Endodermal cell (in vitro differentiated cells): ENCODE measurements at regions not wholly inside any gene's neighbourhood (a gene's known extent, or its start where the extent isn't known, plus 50 kb on each side); places are given as distances from the start of the nearest gene placed in this dataset.
A peak's percentile ranks its signal among the peaks of the same experiment; 100 is the strongest.

Experiments
- DNase-seq: peaks from one replicate; pipeline ENCODE4 v3.0.0-alpha.2; 2017
- H3K27ac ChIP-seq: 2 replicates; pipeline ENCODE4 v1.5.1; 2013; ENCODE audit warnings: mild to moderate bottlenecking, low read depth, low read length, moderate library complexity
- H3K27me3 ChIP-seq: 2 replicates; pipeline ENCODE4 v1.6.1; 2013; ENCODE audit warnings: mild to moderate bottlenecking, low read length, moderate library complexity; ENCODE audit not compliant: insufficient read depth, control insufficient read depth, poor library complexity, severe bottlenecking
- H3K36me3 ChIP-seq: 2 replicates; pipeline ENCODE4 v1.7.0; 2013; ENCODE audit warnings: mild to moderate bottlenecking, low read length, moderate library complexity; ENCODE audit not compliant: control insufficient read depth, insufficient read depth
- H3K4me1 ChIP-seq: one replicate; pipeline ENCODE4 v1.7.0; 2013; ENCODE audit warnings: low read length; ENCODE audit not compliant: control insufficient read depth, insufficient read depth
- H3K4me3 ChIP-seq: 2 replicates; pipeline ENCODE4 v1.5.1; 2013; ENCODE audit warnings: mild to moderate bottlenecking, low read length, moderate library complexity
- H3K9ac ChIP-seq: 2 replicates; pipeline ENCODE4 v1.6.1; 2013; ENCODE audit warnings: mild to moderate bottlenecking, low read length, moderate library complexity; ENCODE audit not compliant: poor library complexity, severe bottlenecking; ENCODE audit errors: extremely low read depth
- H3K9me3 ChIP-seq: 2 replicates; pipeline ENCODE4 v1.6.1; 2013; ENCODE audit warnings: mild to moderate bottlenecking, low read length, moderate library complexity; ENCODE audit not compliant: control insufficient read depth
- H3K27ac Mint-ChIP-seq: 2 replicates; pipeline ENCODE4 v1.8.0; 2020; ENCODE audit warnings: mixed read lengths
- H3K27me3 Mint-ChIP-seq: 2 replicates; pipeline ENCODE4 v1.8.0; 2021; ENCODE audit warnings: mild to moderate bottlenecking, mixed read lengths; ENCODE audit not compliant: insufficient read depth
- H3K36me3 Mint-ChIP-seq: 2 replicates; pipeline ENCODE4 v1.8.0; 2020; ENCODE audit warnings: low read depth, mixed read lengths
- H3K4me1 Mint-ChIP-seq: 2 replicates; pipeline ENCODE4 v1.8.0; 2020; ENCODE audit warnings: mixed read lengths
- H3K4me3 Mint-ChIP-seq: 2 replicates; pipeline ENCODE4 v1.8.0; 2020; ENCODE audit warnings: mild to moderate bottlenecking, moderate library complexity, mixed read lengths
- H3K9me3 Mint-ChIP-seq: 2 replicates; pipeline ENCODE4 v1.8.0; 2020; ENCODE audit warnings: mild to moderate bottlenecking, mixed read lengths
- CTCF ChIP-seq: fragments of 200-600 bp; sonication (generic); conservative IDR thresholded peaks from 2 replicates; pipeline ENCODE4 v1.5.0; 2021; ENCODE audit warnings: antibody characterized with exemption, mild to moderate bottlenecking
- WGBS, 2 experiments: methylation state at CpG; one replicate each; pipeline versions ENCODE4 v1.1.5 to v1.1.7; 2013; ENCODE audit warnings: missing lambda C conversion rate in 2 of 2, mixed read lengths in 1 of 2; ENCODE audit not compliant: insufficient coverage in 1 of 2, insufficient read length in 1 of 2; 5-methylcytosine and 5-hydroxymethylcytosine counted together

- WGBS, 2 experiments = 87 to 92% methylated on average over 5 to 8 of the region's 8 CpGs
- Mint-ChIP-seq H3K27ac (no peak overlapping the region), H3K9me3 (no peaks in the 10 kb centered on the region), H3K4me1 (no peaks in the 10 kb centered on the region), H3K36me3 (no peaks in the 10 kb centered on the region), H3K27me3 (no peaks in the 10 kb centered on the region), H3K4me3 (no peak overlapping the region)
- Histone ChIP-seq H3K36me3 (no peaks in the 10 kb centered on the region), H3K9ac (no peak overlapping the region), H3K27ac (no peak overlapping the region), H3K27me3 (no peaks in the 10 kb centered on the region), H3K4me3 (no peak overlapping the region), H3K9me3 (no peaks in the 10 kb centered on the region), H3K4me1 (no peaks in the 10 kb centered on the region)
- DNase-seq = peak; percentile 44
- no peak for TF ChIP-seq CTCF
These were observed 500.9 kb upstream of the DSEL start for GRCh38 chr18:68017385-68017784.

- DNase-seq = no peak
- 72 to 100% methylated on average over 3 to 4 of the region's 5 CpGs for WGBS, 2 experiments
- Mint-ChIP-seq H3K27ac (no peak overlapping the region), H3K36me3 (no peaks in the 10 kb centered on the region), H3K9me3 (no peaks in the 10 kb centered on the region), H3K27me3 (no peaks in the 10 kb centered on the region), H3K4me1 (no peaks in the 10 kb centered on the region), H3K4me3 (no peak overlapping the region)
- no peak for TF ChIP-seq CTCF
- Histone ChIP-seq H3K27ac (no peak overlapping the region), H3K4me3 (no peak overlapping the region), H3K27me3 (no peaks in the 10 kb centered on the region), H3K36me3 (no peaks in the 10 kb centered on the region), H3K9me3 (no peaks in the 10 kb centered on the region), H3K4me1 (no peaks in the 10 kb centered on the region), H3K9ac (no peak overlapping the region)
These were observed 481.0 kb upstream of the DSEL start for GRCh38 chr18:67997496-67997895.

GRCh38 chr18:67995769-67996168 lies 479.2 kb upstream of the DSEL start:
- no peak for DNase-seq
- H3K27ac ChIP-seq = no peak overlapping the region
- H3K4me1 Mint-ChIP-seq = no peaks in the 10 kb centered on the region
- WGBS, 2 experiments = 95 to 100% methylated on average over 1 to 2 of the region's 3 CpGs
- H3K27me3 ChIP-seq = no peaks in the 10 kb centered on the region
- no peak overlapping the region for H3K4me3 ChIP-seq
- H3K9me3 ChIP-seq = no peaks in the 10 kb centered on the region
- H3K36me3 Mint-ChIP-seq = no peaks in the 10 kb centered on the region
- H3K27ac Mint-ChIP-seq = no peak overlapping the region
- no peaks in the 10 kb centered on the region for H3K27me3 Mint-ChIP-seq
- no peaks in the 10 kb centered on the region for H3K4me1 ChIP-seq
- H3K9ac ChIP-seq = no peak overlapping the region
- no peaks in the 10 kb centered on the region for H3K9me3 Mint-ChIP-seq
- H3K36me3 ChIP-seq = no peaks in the 10 kb centered on the region
- no peak for TF ChIP-seq CTCF
- H3K4me3 Mint-ChIP-seq = no peak overlapping the region
